Activated CD4-positive, CD25-positive, alpha-beta regulatory T cell treated with anti-CD3 and anti-CD28 coated beads, Interleukin-2, amount 50 U/mL, for 16 hours (primary cell): ENCODE measurements at regions not wholly inside any gene's neighbourhood (a gene's known extent, or its start where the extent isn't known, plus 50 kb on each side); places are given as distances from the start of the nearest gene placed in this dataset.

Source experiments
- DNase-seq: peaks from one replicate; pipeline ENCODE4 v3.0.0-alpha.2; 2020; ENCODE audit warnings: low read depth, low spot score

GRCh38 chr2:2667690-2668089 lies 336.6 kb upstream of the MYT1L start:
- DNase-seq = no peak

- DNase-seq = no peak
Observed at GRCh38 chr2:2665834-2666133, 334.7 kb upstream of the MYT1L start.

DNA sequence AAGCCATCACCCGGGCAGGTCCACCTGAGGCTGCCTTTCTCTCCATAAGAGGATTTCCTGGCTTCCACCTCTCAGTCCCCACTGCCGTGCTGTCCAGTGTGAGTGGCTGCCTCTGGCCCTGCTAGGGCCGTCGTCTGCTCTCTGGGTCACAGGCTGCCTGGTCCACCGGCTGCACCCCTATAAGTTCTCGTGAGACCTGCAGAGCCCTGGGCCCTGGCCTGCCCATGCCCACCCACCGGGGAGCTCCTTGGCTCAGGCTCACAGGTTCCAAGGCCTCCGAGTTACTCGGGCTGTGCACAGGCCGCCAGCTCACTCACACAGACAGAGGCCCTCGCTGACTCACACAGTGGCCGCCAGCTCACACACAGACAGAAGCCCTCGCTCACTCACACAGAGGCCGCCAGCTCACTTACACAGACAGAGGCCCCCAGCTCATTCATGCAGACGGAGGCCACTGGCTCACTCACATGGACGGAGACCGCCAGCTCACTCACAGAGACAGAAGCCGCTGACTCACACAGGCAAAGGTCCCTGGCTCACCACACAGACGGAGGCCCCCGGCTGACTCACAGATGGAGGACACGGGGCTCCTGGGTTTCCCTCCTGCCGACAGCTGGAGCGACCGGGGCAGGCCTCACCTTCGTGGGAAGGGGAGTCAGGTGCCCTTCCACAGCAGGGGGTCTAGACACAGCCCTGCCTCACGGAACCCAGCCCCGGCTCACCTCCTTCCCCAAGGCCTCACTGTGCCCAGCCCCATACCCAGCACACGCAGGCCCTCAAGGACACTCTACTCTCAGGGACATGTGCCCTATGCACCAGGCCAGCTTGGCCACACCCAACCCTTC lies 334.1 kb upstream of the MYT1L start:
- DNase-seq = no peak

DNA sequence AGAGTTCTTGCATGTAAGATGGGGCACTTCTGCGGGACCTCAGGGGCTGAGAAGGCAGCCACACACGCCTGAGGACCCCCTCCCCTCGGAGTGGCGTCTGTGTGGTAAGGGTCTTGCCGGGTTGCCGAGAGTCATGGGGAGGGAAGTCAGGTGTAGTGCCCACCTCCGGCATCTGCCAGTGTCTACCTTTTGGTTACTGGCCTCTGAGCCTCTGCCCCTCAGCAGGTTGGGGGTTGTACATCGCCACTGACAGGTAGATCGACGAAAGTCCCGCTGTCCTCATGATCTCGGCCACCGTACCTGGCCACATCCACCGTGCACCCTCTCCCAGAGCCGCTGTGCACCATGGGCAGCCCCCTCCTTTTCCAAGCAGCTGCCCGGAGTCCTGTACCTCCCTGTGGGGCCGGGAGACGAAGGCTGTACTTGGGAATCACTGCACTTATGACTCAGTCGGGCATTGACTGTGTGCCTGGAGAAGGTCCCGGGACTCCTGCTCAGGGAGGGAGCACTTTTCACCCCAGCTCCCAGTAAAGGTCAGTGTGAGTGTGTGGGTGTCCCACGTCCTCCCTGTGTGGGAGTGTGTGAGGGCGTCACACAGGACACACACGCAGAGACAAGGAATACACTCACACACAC lies 332.4 kb upstream of the MYT1L start:
- no peak for DNase-seq

DNA sequence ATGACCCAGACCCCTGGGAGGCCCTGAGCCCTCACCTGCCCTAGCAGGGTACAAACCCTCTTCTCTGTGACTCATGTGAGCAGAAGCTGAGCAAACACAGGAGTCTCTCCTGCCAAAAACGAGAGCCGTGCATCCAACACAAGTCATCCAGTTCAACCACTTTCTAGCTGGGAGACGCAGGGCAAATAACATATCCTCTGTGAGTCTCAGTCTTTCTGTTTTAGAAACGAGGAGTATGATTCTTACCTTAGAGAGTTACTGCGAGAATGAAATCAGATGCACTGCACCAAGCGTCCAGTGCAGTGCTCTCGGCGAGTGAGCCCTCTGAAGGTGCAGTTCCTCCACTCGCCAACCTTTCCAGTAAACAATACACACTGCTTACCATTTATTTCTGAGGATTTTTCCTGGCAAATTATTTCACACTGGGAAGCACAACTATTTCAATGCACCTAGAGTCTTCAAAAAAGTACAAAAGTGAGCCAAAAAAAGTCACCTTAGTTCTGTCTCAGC lies 331.8 kb upstream of the MYT1L start:
- no peak for DNase-seq

DNA sequence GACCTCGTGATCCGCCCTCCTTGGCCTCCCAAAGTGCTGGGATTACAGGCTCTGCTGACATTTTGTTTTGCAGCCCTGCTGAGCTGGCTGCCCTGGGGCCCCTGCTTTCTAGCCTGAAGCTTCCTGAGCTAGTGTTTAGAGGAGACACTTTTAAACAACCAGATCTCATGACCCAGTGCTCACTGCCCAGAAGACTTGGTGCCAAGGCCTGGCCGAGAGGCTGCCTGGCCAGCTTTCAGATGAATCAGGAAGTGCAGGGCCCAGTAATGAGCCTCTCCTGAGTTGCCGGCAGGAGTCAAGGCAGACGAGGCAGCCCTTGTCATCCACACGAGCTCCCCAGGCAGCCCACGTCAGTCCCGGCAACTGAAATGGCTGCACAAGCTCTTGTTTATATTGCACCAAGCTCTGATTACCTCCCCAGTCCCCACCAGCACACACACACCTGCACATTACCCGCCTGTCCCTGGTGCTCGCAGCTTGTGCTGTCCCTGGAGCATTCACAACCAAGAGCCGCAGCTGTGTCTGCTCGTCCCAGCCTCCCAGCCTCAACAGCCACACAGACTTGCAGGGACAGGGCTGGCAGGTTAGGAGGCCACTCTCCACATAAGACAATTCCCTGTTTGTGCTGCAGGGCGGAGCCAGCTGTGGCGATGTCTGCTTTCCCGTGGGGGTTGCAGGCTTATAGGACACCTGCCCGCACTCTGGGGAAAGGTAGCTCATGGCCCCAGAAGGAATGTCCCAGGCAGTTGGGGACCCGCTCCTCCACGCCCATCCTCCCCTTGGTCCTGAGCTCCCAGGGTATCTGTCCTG lies 331.2 kb upstream of the MYT1L start:
- DNase-seq = no peak

DNA sequence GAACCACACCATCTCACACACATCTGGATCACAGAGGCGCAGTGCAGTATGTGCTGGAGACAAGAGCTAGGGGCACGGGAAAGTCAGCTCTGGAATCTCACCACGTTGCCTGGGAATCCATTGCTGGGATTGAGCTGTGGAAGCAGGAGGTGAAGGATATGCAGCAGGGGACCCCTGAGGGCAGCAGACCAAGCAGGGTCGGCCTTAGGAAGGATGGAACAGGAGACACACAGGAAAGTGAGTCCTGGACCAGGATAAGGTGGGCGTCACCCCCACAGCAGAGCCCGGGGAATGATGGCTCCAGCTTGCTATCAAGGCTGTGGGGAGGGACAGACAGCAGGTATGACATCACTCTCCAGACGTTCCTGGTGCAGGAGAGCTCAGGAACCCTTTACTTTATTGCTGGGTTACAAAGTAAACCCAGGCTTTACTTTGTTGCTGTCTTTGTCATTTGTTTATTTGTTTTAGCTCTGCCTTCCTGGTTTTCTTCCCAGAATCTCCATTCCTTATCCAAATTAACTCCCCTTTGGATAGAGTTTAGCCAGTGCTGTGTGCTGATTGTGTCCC lies 329.8 kb upstream of the MYT1L start:
- no peak for DNase-seq

- no peak for DNase-seq
Observed at GRCh38 chr2:2657121-2657962, 326.3 kb upstream of the MYT1L start.

- no peak for DNase-seq
Observed at GRCh38 chr2:2656115-2657011, 325.3 kb upstream of the MYT1L start.

GRCh38 chr2:2655453-2656114 lies 324.5 kb upstream of the MYT1L start:
- DNase-seq = no peak

GRCh38 chr2:2653231-2653630 lies 322.2 kb upstream of the MYT1L start:
- DNase-seq = no peak

DNA sequence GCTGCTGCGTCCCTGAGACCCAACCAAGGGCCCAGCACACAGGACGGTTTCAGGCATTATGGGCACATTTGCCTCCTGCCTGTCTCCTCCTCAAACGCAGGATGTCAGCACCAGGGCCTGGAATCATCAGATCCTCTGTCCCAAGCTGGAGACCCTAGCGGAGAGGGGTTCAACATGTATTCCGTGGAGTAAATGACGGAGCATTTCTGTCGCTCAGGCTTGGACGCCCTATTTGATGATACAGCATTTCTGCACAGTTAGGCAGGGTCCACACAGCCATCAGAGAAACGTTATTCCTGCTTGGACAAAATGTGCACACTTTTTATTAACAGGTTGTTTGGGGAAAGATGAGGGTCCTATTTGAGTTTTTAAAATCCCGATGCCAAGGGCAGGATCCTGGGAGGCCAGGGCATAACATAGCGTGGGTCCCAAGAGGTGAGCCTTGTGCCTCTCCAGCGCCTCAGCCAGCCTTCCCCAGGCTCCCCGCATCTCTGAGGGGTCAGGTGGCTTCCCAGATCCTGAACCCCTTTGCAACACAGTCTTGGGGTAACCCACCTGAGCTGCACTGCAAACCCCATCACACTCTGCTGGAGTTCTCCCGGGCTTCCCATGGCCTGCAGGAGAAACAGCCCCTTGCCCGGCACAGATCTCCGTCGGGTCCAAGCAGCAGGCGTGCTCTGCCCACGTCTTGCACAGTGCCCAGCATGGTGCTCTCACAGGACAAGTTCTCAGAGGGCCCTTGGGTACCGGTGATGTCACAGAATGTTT lies 319.7 kb upstream of the MYT1L start:
- no peak for DNase-seq

- no peak for DNase-seq
Observed at GRCh38 chr2:2649109-2650072, 318.3 kb upstream of the MYT1L start.

- DNase-seq = no peak
Observed at GRCh38 chr2:2648094-2648493, 317.0 kb upstream of the MYT1L start.

GRCh38 chr2:2647141-2647541 lies 316.1 kb upstream of the MYT1L start:
- no peak for DNase-seq

- DNase-seq = no peak
Observed at GRCh38 chr2:2646433-2647051, 315.5 kb upstream of the MYT1L start.

DNA sequence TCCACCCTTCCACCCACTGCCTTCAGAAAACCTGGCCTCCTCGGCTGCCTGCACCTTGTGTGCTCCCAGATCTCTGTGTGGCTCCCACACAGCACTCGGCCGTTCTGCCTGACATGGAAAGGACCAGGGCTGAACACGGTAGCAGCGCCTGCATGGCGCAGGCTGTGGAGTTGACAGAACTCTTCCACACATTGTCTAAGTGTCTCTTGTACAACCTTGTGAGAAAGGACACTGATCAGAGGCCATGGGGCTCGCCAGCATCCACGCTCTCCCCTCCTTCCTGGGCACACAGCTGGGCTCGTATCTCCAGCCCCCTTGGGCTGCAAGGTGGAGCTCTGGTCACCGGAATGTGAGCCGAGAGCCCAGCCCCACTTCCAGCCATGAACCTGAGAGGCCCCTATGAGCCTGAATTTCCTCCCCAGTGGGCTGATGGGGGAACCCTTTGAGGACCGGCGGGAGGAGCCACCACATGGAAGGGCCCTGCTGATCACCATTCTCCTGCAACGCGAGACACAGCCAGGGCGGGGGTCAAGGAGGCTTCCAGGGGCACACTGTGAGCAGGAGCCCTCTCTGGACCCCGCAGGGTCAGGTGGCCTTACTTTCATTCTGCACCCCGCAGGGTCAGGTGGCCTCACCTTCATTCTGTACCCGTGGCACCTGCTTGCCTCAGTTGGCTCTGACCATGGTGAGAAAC lies 314.2 kb upstream of the MYT1L start:
- DNase-seq = no peak
